Left forelimb (tissue), 1 donor: ENCODE measurements at regions not wholly inside any gene's neighbourhood (a gene's known extent, or its start where the extent isn't known, plus 50 kb on each side); places are given as distances from the start of the nearest gene placed in this dataset.
"Not testable (repeated sequence)": the region's sequence is repeated elsewhere in the genome, so short reads cannot be mapped to it uniquely, and the experiment has no call there.

ENCODE experiments used
- DNase-seq: peaks from one replicate; pipeline ENCODE4 v3.0.0-alpha.2; 2018; ENCODE audit warnings: low spot score

GRCh38 chr1:168420177-168420576 lies 123.6 kb downstream of the XCL2 start:
- DNase-seq = no peak

DNA sequence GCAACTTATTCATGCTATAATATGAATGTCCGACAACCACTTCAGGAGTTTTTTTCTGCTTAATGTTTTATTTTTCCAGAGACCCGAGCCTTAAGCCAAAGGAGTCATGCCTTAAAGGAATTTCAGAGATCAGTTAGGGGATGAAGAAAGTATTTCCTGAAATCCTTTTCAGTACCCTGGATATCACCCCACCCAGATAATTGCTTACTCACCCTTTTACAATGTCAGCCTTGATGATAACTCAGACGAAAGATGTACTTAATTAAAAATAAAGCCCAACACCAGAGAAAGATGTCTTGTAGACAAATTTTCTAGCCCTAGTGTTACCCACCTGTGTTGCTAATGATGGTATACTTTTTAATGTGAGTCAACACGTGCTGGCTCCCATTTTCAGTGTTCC lies 124.1 kb downstream of the XCL2 start:
- no peak for DNase-seq

DNA sequence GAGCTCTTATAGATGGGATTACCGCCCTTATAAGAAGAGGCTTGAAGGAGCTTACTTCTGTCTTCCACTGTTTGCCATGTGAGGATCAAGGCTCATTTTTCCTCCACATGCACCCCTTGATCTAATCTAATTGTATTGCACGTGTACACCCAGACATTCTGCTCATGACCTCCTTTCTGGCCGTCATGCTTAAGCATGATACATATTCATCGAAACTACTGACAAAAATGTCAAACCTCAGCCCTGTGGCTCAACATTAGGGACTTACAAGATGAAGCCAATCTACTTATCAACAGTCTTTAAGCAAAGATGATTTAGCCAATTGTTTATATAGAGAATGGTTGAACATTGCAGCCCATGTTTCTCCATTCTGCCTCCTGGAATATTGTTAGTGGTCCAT lies 127.6 kb downstream of the XCL2 start:
- DNase-seq = no peak

- no peak for DNase-seq
Observed at GRCh38 chr1:168414914-168415313, 128.9 kb downstream of the XCL2 start.

GRCh38 chr1:168410464-168410863 lies 129.8 kb downstream of the TBX19 start:
- no peak for DNase-seq

DNA sequence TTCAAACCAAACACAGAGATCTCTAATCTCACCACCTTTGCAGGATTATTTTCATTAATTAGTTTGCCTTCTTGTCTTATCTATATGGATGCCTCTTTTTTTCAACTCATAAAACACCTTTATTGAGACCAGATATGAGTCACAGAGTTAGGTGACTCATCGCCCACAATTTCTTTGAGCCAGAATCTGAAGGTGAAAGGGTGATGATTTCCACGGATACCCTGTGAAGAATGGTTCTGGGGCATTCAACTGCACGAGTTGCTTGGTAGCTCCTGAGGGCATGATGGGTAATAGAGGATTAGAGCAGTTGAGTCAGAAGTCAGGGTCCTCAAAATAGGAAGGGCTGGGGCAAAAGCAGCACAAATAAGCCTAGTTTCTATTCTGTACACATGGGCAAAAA lies 128.2 kb downstream of the TBX19 start:
- DNase-seq = no peak

DNA sequence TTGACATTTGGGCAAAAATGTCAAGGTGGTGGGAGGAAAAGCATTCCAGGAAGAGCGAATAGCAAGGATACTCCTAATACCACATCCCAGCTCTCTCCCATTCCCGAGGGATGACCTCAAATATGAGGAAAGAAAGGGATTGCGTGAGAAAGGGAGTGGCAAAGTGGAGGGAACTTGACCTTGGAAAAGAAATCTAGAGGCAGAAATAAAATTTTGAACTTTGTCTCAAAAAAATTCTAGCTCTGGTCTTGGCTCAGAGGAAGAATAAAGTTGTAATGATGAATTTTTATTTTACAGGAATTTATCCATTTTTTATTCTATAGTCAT lies 127.8 kb downstream of the TBX19 start:
- no peak for DNase-seq

DNA sequence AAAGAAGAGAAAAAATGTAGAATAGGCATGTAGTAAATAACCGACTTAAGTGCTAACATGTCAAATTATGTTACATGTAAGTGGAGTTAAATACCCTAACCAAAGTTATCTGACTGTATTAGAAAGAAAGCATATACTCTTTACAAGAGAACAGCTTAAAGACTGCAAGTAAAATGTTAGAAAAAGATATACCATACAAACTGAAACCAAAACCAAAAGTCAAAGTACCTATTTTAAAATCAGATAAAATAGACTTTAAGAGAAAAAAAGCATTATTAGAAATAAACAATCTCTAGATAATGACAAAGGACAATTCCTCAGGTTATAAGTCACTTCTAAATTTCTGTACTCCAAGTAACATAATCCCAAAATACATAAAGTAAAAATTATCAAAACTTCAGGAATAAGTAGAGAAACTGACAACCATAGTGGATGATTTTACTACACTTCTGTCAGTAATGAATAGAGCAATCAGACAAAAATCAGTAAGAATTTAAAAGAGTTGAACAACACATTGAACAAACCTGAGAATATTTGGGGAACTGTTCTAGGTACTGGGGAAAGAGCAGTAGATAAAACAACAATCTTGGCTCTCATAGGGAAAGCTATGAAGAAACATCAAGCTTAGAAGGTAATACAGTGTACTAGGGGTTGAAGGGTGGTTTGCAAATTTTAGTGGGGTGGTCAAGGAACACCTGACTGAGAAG lies 127.3 kb downstream of the TBX19 start:
- DNase-seq = no peak

DNA sequence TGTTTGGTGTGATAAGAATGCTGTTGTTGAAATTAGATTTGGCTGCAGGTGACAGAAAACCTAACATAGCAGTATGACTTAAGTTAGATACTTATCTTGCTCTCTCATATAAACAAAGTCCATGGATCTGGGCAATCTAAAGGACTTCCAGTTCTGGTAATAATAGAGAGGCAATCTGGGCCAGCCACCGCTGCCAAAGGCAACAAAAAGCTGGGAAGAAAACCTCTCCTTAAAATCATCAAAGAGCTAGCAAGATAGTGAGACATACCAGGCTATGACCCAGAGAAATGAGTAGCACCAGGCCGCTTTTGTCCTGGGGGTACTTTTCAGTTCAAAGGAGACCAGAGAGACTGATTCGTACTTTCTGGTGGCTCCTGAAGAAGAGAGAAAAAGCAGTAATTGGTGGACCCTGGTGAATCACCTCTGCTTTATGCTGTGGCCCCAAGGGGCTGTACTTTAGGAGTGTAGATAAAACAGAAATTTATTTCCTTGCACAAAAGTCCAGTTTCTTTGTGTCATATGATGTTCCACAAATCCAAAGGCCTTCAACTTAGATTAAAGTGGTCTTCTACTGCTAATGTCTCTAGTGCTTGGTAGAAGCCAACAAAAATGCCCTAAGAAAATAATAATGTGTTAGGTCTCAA lies 125.4 kb downstream of the TBX19 start:
- no peak for DNase-seq

- no peak for DNase-seq
Observed at GRCh38 chr1:168403140-168403539, 122.5 kb downstream of the TBX19 start.

GRCh38 chr1:168402466-168402865 lies 121.8 kb downstream of the TBX19 start:
- DNase-seq = not testable (repeated sequence)

GRCh38 chr1:168401341-168401740 lies 120.7 kb downstream of the TBX19 start:
- no peak for DNase-seq

DNA sequence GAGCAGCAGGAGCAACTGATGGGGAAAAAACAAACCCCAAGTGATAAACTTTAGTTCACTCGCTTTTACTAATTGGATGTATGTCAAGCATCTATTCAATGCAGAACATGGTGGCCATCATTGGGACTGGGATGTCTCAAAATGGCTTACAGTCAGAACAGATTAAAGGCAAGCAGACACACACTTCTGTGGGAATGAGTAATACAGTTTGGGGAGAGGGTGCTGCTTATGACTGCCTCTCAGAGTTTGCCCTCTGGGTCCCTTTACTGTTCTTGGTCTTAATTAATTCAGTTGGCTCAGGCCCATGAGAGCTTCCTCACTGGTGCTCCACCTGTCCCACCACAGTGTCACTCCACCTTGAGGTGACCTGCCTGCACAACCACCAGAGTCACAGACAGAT lies 119.5 kb downstream of the TBX19 start:
- no peak for DNase-seq

DNA sequence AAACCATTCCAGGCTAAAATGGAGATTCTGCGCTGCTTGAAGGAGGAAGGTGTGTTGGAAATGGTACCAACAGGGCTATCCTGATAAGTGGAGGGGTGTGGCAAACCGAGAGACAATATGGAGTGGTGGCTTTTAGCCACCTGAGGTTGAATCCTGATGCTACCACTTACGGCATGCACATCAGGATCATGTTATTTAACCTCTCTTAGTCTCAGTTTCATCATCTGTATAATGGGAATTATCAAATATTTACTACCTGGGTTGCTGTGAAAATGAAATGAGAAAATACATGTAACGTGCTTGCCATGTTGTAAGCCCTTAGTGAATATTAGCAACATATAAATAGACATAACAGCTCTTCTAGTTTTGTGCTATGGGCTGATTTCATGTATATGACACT lies 117.1 kb downstream of the TBX19 start:
- no peak for DNase-seq

DNA sequence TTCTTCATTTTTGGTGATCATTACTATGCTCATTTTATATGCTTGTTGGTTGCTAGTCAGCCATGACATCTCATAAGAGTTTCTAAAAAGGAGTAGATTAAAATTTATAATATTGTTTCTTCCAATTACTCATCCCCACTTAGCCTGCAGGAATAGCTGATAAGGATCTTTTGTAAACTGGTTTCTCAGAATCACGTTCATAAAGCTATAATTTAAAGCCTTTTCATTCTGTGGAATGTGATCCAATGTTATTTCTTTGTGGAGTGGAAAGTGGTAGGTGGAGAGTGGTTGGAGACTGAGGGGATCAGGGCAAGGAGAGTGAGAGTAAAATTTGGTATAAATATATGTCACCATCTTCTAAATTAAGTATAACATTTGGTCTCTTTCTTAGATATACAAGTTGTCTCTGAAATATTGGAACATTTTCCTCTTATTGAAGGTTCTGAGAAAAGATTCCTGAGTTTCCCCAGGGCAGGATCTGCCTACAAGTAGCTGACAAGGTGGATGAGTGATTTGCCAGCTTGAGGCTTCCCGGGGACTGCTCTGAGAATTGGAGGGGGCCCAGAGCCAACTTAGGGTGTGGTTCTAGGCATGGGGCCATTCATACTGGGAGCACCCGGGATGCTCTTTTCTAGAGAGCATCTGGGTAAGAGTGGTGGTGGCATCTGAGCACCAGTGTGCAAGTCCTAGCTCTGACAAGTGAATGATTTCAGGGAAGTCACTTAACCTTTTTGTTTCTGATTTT lies 116.4 kb downstream of the TBX19 start:
- no peak for DNase-seq

DNA sequence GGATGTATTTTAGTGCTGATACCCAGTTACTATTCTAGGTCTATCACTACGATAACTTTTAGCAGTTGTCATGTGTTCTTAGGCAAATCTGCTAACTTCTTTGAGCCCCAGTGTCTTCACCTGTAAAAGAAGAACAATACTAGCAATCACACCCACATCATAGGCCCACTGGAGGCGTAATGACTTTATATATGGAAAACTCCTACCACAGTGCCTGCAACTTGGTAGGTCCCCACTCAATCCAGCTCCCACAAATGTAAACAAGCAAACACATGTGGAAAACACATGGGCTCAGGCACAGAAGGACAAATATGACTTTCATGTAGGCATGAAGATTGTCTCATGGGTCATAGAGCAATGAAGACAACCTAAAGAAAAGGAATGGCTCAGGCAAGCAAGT lies 115.8 kb downstream of the TBX19 start:
- no peak for DNase-seq

- no peak for DNase-seq
Observed at GRCh38 chr1:168394858-168395257, 114.2 kb downstream of the TBX19 start.

DNA sequence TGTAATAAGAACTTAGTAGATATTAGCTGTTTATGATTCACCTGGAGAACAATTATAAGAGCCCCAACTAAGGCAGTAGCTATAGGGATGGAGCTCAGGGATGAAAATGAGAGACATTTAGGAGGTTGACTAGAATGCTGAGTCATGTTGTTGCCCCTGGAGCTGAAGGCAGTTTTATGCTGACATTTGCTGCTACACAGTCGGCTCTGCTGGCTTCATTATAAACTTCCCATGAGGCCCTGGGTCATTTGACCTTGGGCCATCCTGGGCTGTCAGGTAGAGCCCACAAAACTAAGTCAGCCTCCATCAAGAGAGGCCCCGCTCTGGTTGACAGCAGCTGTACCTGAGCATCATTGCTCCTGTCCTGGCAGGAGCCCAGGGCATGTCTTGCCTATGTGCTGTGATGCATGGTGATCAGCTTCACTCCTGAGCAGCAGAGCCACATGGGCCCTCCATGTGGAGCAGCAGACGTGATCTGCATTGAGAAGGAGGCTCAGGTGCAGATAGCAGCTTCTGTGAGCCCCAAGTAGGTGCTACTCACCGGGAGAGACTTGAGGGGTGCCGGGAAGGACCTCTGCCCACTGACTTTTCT lies 112.4 kb downstream of the TBX19 start:
- no peak for DNase-seq

GRCh38 chr1:168391851-168392681 lies 111.4 kb downstream of the TBX19 start:
- DNase-seq = no peak

- no peak for DNase-seq
Observed at GRCh38 chr1:168390271-168390670, 109.6 kb downstream of the TBX19 start.

DNA sequence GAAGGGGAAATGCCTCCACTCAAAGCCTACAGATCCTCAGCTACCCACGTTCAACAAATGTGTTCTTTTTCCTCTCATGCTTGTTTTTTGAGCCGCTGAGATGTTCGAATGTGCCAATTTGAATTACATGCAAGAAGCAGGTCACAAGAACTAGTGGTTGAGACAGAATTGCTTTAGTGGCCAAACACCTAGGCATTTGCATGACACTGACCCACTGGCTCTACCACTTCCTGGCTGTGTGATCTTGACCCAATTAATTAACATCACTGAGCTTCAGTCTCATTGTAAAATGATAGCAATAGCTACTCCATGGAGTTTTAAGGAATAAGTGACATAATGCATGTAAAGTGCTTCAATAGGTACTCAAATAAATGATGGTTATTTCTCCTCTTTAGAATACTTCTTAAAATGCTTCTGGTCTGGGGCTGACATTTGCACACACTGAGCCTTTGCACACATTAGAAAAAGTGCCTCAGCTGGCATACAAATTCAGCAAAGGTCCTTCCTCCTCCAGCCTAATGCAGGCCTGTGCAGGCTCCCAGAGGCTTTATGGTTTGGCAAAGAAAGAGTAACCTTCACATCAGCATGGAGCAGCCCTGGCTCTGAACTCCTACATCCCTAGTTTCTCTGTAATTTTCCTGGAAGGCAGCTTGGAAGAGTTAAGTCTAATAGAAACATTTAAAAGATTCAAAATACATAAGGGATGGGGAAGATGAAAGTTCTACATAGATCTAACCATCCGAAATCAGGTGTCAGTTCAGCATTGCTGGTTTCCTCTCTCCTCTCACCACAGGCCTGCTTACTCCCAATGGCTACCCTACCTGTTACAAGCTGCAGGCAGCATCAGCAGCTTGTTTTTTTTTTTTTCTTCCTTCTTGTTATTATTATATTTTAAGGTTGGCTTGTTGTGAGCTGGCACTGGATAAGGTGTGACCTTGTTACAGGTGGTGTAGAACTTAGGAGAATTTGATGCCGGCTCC lies 107.4 kb downstream of the TBX19 start:
- no peak for DNase-seq
